WTC11 (cell line): ENCODE measurements at regions not wholly inside any gene's neighbourhood (a gene's known extent, or its start where the extent isn't known, plus 50 kb on each side); places are given as distances from the start of the nearest gene placed in this dataset.

ENCODE experiments used
- ATAC-seq: fragments of 200-7000 bp; cut with Tn5 transposase; 2 replicates; pipeline ENCODE4 v1.10.0; 2021; ENCODE audit warnings: mild to moderate bottlenecking, moderate library complexity
- CTCF ChIA-PET: fragments of 300-600 bp; sonication (Branson Sonifier 250); formaldehyde crosslinking; loops from one replicate; lab custom pipeline; 2021; ENCODE audit warnings: antibody characterized with exemption; lab: Charles Lee
- POLR2A ChIA-PET: fragments of 350-600 bp; sonication (Branson Sonifier 250); formaldehyde crosslinking; loops from one replicate; lab custom pipeline; 2021; ENCODE audit warnings: antibody characterized with exemption; lab: Charles Lee
- DNase-seq: peaks from one replicate; pipeline ENCODE4 v3.0.0; 2021; ENCODE audit warnings: low spot score
- H3K27ac Mint-ChIP-seq: 2 replicates; pipeline ENCODE4 v1.8.0; 2021; ENCODE audit warnings: mixed read lengths
- H3K27me3 Mint-ChIP-seq: 2 replicates; pipeline ENCODE4 v1.8.0; 2021; ENCODE audit warnings: low read depth, mild to moderate bottlenecking, moderate library complexity, mixed read lengths
- H3K36me3 Mint-ChIP-seq: 2 replicates; pipeline ENCODE4 v1.8.0; 2021; ENCODE audit warnings: mixed read lengths
- H3K4me1 Mint-ChIP-seq: 2 replicates; pipeline ENCODE4 v1.8.0; 2022; ENCODE audit warnings: mixed read lengths
- H3K4me3 Mint-ChIP-seq: 2 replicates; pipeline ENCODE4 v1.8.0; 2021; ENCODE audit warnings: mild to moderate bottlenecking, moderate library complexity, mixed read lengths
- H3K9me3 Mint-ChIP-seq: 2 replicates; pipeline ENCODE4 v1.8.0; 2021; ENCODE audit warnings: mixed read lengths
- ATF2 ChIP-seq: sonication (generic); formaldehyde crosslinking; IDR thresholded peaks from 2 replicates; pipeline ENCODE4 v1.8.1; 2022; ENCODE audit warnings: low read depth, missing genetic modification reagents, borderline replicate concordance
- CTCF ChIP-seq: fragments of 200-600 bp; IDR thresholded peaks from 2 replicates; pipeline ENCODE4 v1.8.0; 2022; ENCODE audit warnings: antibody characterized with exemption
- E2F4 ChIP-seq: sonication (generic); formaldehyde crosslinking; IDR thresholded peaks from 2 replicates; pipeline ENCODE4 v1.8.1; 2022; ENCODE audit warnings: low read depth, mild to moderate bottlenecking, moderate library complexity, missing genetic modification reagents, borderline replicate concordance
- HMGXB4 ChIP-seq: sonication (generic); formaldehyde crosslinking; IDR thresholded peaks from 2 replicates; pipeline ENCODE4 v1.8.1; 2023; ENCODE audit warnings: mild to moderate bottlenecking, moderate library complexity, missing genetic modification reagents
- JAZF1 ChIP-seq: fragments of 250-450 bp; sonication (Bioruptor Pico); IDR thresholded peaks from 2 replicates; pipeline ENCODE4 v1.9.0; 2021; ENCODE audit warnings: moderate library complexity, mild to moderate bottlenecking, inconsistent platforms
- NFE2L1 ChIP-seq: sonication (generic); formaldehyde crosslinking; IDR thresholded peaks from 2 replicates; pipeline ENCODE4 v1.8.1; 2023; ENCODE audit warnings: missing genetic modification reagents
- PRRX2 ChIP-seq: fragments of 250-450 bp; sonication (Bioruptor Pico); IDR thresholded peaks from 2 replicates; pipeline ENCODE4 v1.8.0; 2021; ENCODE audit warnings: mild to moderate bottlenecking
- TEAD4 ChIP-seq: sonication (generic); formaldehyde crosslinking; IDR thresholded peaks from 2 replicates; pipeline ENCODE4 v1.8.0; 2022; ENCODE audit warnings: mild to moderate bottlenecking, missing genetic modification reagents
- TP53 ChIP-seq: sonication (generic); formaldehyde crosslinking; IDR thresholded peaks from 2 replicates; pipeline ENCODE4 v1.8.1; 2023; ENCODE audit warnings: mild to moderate bottlenecking, missing genetic modification reagents
- USF1 ChIP-seq: sonication (generic); formaldehyde crosslinking; IDR thresholded peaks from 2 replicates; pipeline ENCODE4 v1.8.0; 2022; ENCODE audit warnings: mild to moderate bottlenecking, missing genetic modification reagents
- ZMAT4 ChIP-seq: fragments of 250-450 bp; sonication (Bioruptor Pico); IDR thresholded peaks from 2 replicates; pipeline ENCODE4 v1.9.0; 2021; ENCODE audit warnings: mild to moderate bottlenecking
- ZNF219 ChIP-seq: sonication (generic); formaldehyde crosslinking; IDR thresholded peaks from 2 replicates; pipeline ENCODE4 v1.8.0; 2023; ENCODE audit warnings: missing genetic modification reagents, mild to moderate bottlenecking, borderline replicate concordance
- ZNF232 ChIP-seq: sonication (generic); formaldehyde crosslinking; IDR thresholded peaks from 2 replicates; pipeline ENCODE4 v1.8.0; 2022; ENCODE audit warnings: mild to moderate bottlenecking, missing genetic modification reagents
- ZNF263 ChIP-seq: sonication (generic); formaldehyde crosslinking; IDR thresholded peaks from 2 replicates; pipeline ENCODE4 v1.8.1; 2022; ENCODE audit warnings: low read depth, mild to moderate bottlenecking, moderate library complexity, missing genetic modification reagents
- ZNF317 ChIP-seq: sonication (generic); formaldehyde crosslinking; IDR thresholded peaks from 2 replicates; pipeline ENCODE4 v1.8.1; 2023; ENCODE audit warnings: low read depth, mild to moderate bottlenecking, moderate library complexity, missing genetic modification reagents, borderline replicate concordance
- ZNF396 ChIP-seq: fragments of 250-450 bp; sonication (Bioruptor Pico); IDR thresholded peaks from 2 replicates; pipeline ENCODE4 v1.8.0; 2021; ENCODE audit warnings: mild to moderate bottlenecking, moderate library complexity, borderline replicate concordance
- ZNF423 ChIP-seq: fragments of 250-450 bp; sonication (Bioruptor Pico); IDR thresholded peaks from 2 replicates; pipeline ENCODE4 v2.1.2; 2022; ENCODE audit warnings: mild to moderate bottlenecking, moderate library complexity
- ZNF425 ChIP-seq: fragments of 250-450 bp; sonication (Bioruptor Pico); conservative IDR thresholded peaks from 2 replicates; pipeline ENCODE4 v1.9.0; 2021; ENCODE audit warnings: mild to moderate bottlenecking
- ZNF532 ChIP-seq: fragments of 250-450 bp; sonication (Bioruptor Pico); IDR thresholded peaks from 2 replicates; pipeline ENCODE4 v1.9.0; 2021; ENCODE audit warnings: mild to moderate bottlenecking, borderline replicate concordance
- ZNF671 ChIP-seq: fragments of 250-450 bp; sonication (Bioruptor Pico); IDR thresholded peaks from 2 replicates; pipeline ENCODE4 v1.8.0; 2021; ENCODE audit warnings: mild to moderate bottlenecking

- Mint-ChIP-seq H3K27ac (no peak overlapping the region), H3K4me1 (peaks cover 8% of the 10 kb centered on the region), H3K4me3 (no peak overlapping the region), H3K36me3 (no peaks in the 10 kb centered on the region), H3K9me3 (no peaks in the 10 kb centered on the region), H3K27me3 (peaks cover 2% of the 10 kb centered on the region; the same call in 1 of the 2 replicates)
- CTCF ChIA-PET = interaction anchor here (1.1 kb wide), 1 partner anchor 18 kb away, joined by 4 read pairs; no protein-coding TSS in a partner anchor
- DNase-seq (no peak), ATAC-seq (no peak)
- POLR2A ChIA-PET = no interaction called here
- TF ChIP-seq ZNF219 (no peak), ZNF317 (no peak), ZNF671 (CRISPR knock-in tag) (no peak), USF1 (CRISPR knock-in tag) (no peak), ZNF423 (CRISPR knock-in tag) (no peak), NFE2L1 (no peak), ZNF396 (no peak), HMGXB4 (CRISPR knock-in tag) (no peak), ZMAT4 (CRISPR knock-in tag) (no peak), CTCF (no peak), PRRX2 (no peak), ATF2 (CRISPR knock-in tag) (no peak), TP53 (no peak), ZNF263 (CRISPR knock-in tag) (no peak), TEAD4 (CRISPR knock-in tag) (no peak), ZNF532 (no peak), E2F4 (no peak), ZNF232 (CRISPR knock-in tag) (no peak), JAZF1 (CRISPR knock-in tag) (no peak), ZNF425 (no peak)
These were observed 76.0 kb upstream of the CTDP1 start for GRCh38 chr18:79603321-79604204.
